AG04450 (cell line): ENCODE measurements at regions not wholly inside any gene's neighbourhood (a gene's known extent, or its start where the extent isn't known, plus 50 kb on each side); places are given as distances from the start of the nearest gene placed in this dataset.

Experiments used
- CTCF ChIA-PET: fragments of 300-600, 350-600 bp; formaldehyde crosslinking; extraction: SDS; loops from one replicate; lab custom pipeline; 2022; ENCODE audit warnings: antibody characterized with exemption, inconsistent platforms; lab: Charles Lee
- POLR2A ChIA-PET: fragments of 350-600 bp; formaldehyde crosslinking; extraction: SDS; loops from one replicate; lab custom pipeline; 2021; ENCODE audit warnings: antibody characterized with exemption, inconsistent platforms; lab: Yijun Ruan, JAX
- DNase-seq: peaks from one replicate; pipeline ENCODE4 v3.0.0-alpha.2; 2011; ENCODE audit warnings: low read depth, low spot score
- H3K27ac ChIP-seq: one replicate; pipeline ENCODE4 v1.5.1; 2012; ENCODE audit warnings: low read depth, low read length, control low read depth
- H3K27me3 ChIP-seq: one replicate; pipeline ENCODE4 v1.6.0; 2012; ENCODE audit warnings: low read length; ENCODE audit not compliant: control insufficient read depth, insufficient read depth
- H3K4me3 ChIP-seq: 2 replicates; pipeline ENCODE4 v1.5.1; 2011; ENCODE audit warnings: mild to moderate bottlenecking, low read depth, low read length, control low read depth
- H3K9me3 ChIP-seq: 2 replicates; pipeline ENCODE4 v1.5.1; 2012; ENCODE audit warnings: low read length; ENCODE audit not compliant: control insufficient read depth, insufficient read depth
- TF ChIP-seq, protein P1 (sequence below): IDR thresholded peaks from 2 replicates; pipeline ENCODE4 v1.5.1; 2011; ENCODE audit warnings: low read depth, low read length, control low read depth, inconsistent platforms

DNA sequence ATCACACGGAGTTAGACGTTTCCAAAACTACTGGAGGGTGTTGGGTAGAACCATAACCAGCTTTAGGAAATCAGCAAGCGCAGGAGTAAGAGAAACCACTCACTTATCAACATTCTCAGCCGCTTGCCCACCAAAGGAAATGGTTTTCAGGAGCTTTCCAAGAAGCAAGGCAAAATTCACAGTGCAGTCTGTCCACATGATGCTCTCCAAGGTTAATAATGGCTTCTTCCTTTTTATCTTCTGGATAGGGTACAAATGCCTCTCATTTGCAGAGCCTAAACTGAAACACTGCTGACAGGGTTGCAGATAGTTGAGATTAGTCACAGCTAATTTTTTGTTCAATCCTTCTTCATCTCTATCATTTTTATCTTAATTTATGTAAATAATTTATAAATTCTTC is 705.4 kb downstream of the RAB28 start:
- Histone ChIP-seq H3K4me3 (no peak overlapping the region), H3K27me3 (no peaks in the 10 kb centered on the region), H3K9me3 (peaks cover 3% of the 10 kb centered on the region; the same call in 1 of the 2 replicates), H3K27ac (no peak overlapping the region)
- POLR2A ChIA-PET: no interaction called here
- TF ChIP-seq, protein P1, sequence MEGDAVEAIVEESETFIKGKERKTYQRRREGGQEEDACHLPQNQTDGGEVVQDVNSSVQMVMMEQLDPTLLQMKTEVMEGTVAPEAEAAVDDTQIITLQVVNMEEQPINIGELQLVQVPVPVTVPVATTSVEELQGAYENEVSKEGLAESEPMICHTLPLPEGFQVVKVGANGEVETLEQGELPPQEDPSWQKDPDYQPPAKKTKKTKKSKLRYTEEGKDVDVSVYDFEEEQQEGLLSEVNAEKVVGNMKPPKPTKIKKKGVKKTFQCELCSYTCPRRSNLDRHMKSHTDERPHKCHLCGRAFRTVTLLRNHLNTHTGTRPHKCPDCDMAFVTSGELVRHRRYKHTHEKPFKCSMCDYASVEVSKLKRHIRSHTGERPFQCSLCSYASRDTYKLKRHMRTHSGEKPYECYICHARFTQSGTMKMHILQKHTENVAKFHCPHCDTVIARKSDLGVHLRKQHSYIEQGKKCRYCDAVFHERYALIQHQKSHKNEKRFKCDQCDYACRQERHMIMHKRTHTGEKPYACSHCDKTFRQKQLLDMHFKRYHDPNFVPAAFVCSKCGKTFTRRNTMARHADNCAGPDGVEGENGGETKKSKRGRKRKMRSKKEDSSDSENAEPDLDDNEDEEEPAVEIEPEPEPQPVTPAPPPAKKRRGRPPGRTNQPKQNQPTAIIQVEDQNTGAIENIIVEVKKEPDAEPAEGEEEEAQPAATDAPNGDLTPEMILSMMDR: no peak
- no peak for DNase-seq
- CTCF ChIA-PET: no interaction called here

GRCh38 chr4:12778191-12778590 is 705.9 kb downstream of the RAB28 start:
- TF ChIP-seq, protein P1: no peak
- POLR2A ChIA-PET: no interaction called here
- H3K27ac ChIP-seq: no peak overlapping the region

DNA sequence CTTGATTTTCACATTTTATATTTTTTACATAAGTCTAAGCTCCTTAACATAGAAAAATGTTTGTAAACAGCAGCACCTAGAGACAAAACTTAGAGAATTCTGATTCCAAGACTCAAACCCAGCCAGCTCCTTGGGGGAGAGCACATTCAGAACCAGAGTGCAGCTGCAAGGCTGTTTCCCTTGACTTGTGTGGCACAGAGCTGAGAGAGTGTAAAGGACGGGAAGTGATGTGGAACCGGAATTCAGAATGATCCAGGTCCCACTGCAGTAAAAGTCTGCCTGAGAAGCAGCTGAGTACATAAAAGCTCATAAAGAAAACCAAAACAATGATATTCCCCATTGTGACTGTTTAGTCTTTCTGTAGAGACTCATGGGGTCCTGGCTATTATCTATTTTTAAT is 713.8 kb downstream of the RAB28 start:
- H3K27ac ChIP-seq: no peak overlapping the region
- ChIA-PET CTCF (no interaction called here), POLR2A (no interaction called here)
- no peaks in the 10 kb centered on the region; the same call in 1 of the 2 replicates for H3K9me3 ChIP-seq
- no peak overlapping the region for H3K4me3 ChIP-seq
- H3K27me3 ChIP-seq: no peaks in the 10 kb centered on the region
- TF ChIP-seq, protein P1: no peak
- DNase-seq: no peak

More at GRCh38 chr4:12778191-12778590, 705.9 kb downstream of the RAB28 start:
- Histone ChIP-seq H3K4me3 (no peak overlapping the region), H3K9me3 (peaks cover 3% of the 10 kb centered on the region; the same call in 1 of the 2 replicates), H3K27me3 (no peaks in the 10 kb centered on the region)
- CTCF ChIA-PET: no interaction called here
- DNase-seq: no peak

- TF ChIP-seq, protein P1: no peak
- ChIA-PET CTCF (no interaction called here), POLR2A (no interaction called here)
- Histone ChIP-seq H3K27me3 (no peaks in the 10 kb centered on the region), H3K9me3 (peaks cover 9% of the 10 kb centered on the region), H3K4me3 (no peak overlapping the region), H3K27ac (no peak overlapping the region)
- no peak for DNase-seq
Measured at GRCh38 chr4:12761694-12762093, 722.4 kb downstream of the RAB28 start.

DNA sequence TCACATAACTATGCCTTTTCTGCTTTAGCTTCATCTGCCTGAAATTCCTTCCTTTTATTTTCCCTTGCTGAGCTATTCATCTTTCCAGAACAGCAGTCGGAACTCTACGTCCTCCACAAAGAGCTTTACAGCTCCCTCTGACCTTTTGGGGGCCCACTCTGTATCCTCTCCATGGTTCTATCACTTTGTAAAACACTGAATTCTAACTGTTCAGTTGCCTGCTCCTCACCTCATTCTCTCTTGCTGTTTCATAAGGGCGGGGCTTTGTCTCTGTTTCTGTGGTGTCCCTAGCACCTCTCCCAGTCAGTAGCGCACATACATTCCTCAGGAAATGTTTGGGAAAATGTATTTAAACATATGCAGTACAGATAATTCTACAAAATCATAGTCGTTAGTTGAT is 737.0 kb downstream of the RAB28 start:
- H3K27ac ChIP-seq: no peak overlapping the region
- H3K9me3 ChIP-seq: peaks cover 7% of the 10 kb centered on the region
- CTCF ChIA-PET: no interaction called here
- DNase-seq: no peak
- no peak overlapping the region for H3K4me3 ChIP-seq
- no peaks in the 10 kb centered on the region for H3K27me3 ChIP-seq
- POLR2A ChIA-PET: no interaction called here
- TF ChIP-seq, protein P1: no peak
